GM21737 (cell line): ENCODE measurements at regions not wholly inside any gene's neighbourhood (a gene's known extent, or its start where the extent isn't known, plus 50 kb on each side); places are given as distances from the start of the nearest gene placed in this dataset.

Experiments
- ATAC-seq: cut with Tn5 transposase; IDR thresholded peaks from one replicate; pipeline ENCODE4 v1.9.1; 2021; ENCODE audit warnings: mild to moderate bottlenecking, moderate library complexity; ENCODE audit not compliant: unreplicated experiment

GRCh38 chr18:2083691-2084090, 487.6 kb downstream of the METTL4 start:
- no peak for ATAC-seq

DNA sequence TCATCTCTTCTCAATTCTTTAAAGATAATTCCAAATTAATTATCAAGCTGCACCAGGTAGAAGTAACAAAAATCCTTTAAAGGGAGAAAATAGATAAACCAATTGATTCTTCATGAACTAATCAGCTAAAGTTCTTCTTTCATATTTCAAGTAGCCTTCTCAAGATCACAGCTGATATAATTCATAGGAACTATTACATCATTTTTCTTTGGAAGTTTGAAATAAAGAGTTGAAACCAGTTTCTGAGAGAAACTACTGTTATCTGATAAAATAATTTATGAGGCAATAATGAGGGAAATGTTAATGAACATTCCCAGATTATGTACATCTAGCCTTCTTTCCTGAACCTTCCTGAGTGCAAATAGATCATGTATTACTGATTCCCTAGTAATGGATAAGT, 484.9 kb downstream of the METTL4 start:
- ATAC-seq: no peak

DNA sequence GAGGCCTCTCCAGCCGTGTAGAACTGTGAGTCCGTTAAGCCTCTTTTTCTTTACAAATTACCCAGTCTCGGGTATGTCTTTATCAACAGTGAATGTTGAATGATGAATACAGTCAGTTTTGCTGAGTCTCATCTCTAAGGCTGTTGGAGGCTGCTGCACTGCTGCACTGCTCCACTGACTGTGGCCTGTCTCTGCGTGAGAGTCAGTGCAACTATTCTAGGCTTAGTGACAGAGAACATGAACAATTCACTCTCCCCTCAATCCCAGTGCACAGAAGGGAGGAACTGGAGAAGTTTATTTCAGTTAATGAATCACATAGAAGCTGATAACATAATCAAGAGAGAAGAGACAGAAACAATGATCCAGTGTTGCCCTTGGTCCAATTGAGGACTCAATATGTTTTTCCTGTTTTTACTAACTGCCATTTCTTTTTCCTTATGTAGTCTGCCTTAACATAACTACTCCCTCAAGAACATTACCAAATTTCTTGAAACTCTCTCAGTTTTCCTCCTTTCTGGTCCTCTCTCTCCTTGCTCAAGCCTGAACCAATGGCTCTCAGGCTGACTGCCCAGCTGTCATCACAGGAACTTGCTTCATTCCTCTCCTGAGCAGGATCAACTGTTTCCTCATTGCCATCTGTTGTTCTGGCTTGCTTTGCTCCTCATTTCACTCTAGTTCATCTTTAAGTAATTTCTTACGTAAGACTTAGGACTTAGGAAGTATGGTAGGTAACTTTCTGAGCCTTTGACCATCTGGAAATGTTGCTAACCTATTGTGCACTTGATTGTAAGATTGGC, 483.2 kb downstream of the METTL4 start:
- ATAC-seq: no peak

- ATAC-seq: no peak
Observed at GRCh38 chr18:2089396-2089795, 481.9 kb downstream of the METTL4 start.

GRCh38 chr18:2091937-2092336, 479.4 kb downstream of the METTL4 start:
- no peak for ATAC-seq

GRCh38 chr18:2096551-2096950, 474.8 kb downstream of the METTL4 start:
- ATAC-seq: no peak

- ATAC-seq: no peak
Observed at GRCh38 chr18:2100694-2101213, 470.6 kb downstream of the METTL4 start.

GRCh38 chr18:2102022-2102421, 469.3 kb downstream of the METTL4 start:
- no peak for ATAC-seq

- no peak for ATAC-seq
Observed at GRCh38 chr18:2103299-2103698, 468.0 kb downstream of the METTL4 start.

- peak; percentile 76 for ATAC-seq
Observed at GRCh38 chr18:2104620-2105462, 466.5 kb downstream of the METTL4 start.

GRCh38 chr18:2108591-2108990, 462.7 kb downstream of the METTL4 start:
- no peak for ATAC-seq

DNA sequence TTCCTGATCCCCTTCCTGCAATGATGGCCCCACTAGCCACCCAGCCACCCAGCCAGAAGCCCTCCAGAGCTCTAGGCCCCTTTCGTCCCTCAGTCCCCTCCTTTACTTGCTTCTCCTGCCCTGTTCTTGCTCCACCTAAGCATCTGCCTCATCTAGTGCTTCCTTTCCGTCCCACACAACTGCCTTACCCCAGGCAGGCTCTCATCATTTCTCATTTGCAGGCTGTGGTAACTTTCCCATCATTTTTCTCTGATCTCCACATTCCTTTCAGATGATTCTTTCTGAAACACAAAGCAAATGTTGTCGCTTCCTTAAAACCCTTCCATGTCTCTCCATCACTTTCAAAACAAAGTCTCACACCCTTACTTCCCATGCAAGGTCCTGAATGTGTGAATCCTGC, 459.8 kb downstream of the METTL4 start:
- no peak for ATAC-seq

DNA sequence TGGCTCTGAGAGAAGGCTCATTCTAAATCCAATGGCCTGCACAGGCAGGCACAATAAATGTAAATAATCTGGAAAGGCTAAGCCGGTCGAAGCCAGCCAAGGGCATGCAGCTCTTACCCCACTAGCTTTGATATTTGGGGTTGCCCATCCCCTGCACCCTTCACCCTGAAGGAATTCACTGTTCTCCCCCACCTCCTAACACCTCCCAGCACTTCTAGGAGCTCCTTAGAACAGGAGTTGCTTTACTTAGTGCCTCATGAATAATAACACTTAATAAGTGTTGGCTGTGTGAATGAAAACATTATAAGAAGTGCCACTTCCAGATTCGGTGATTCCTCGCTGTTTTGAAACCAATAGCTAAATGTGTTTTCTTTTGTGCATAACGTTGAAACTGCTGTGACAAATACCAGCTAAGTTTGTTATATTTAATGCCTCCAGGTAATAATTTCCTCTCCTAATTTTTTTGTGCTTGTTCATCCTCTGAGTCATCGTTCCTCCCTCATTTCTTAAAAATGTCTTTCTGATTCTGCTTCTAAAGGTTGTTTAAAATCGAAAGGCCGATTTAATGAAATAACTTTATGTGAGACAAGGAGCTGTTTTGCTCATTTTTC, 458.8 kb downstream of the METTL4 start:
- ATAC-seq: no peak

DNA sequence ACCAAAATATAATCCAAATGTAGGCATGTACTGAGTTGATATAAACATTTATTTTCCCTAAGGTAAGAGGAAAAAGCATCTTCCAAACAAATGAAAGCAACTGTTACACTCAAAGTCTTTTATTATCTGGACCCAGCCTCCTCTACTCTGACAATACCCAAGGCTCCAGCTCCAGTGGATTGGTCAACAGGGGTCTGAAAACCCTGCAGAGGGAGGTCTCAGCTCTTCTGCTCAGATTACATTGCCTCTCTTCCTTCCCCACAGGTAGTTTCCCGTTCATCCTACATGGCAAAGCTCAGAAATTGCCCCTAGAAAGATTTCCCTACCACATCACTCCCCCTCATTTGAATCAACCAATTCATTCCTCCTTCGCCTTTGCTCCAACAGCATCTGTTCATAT, 457.0 kb downstream of the METTL4 start:
- no peak for ATAC-seq

- no peak for ATAC-seq
Observed at GRCh38 chr18:2114765-2115164, 456.5 kb downstream of the METTL4 start.

DNA sequence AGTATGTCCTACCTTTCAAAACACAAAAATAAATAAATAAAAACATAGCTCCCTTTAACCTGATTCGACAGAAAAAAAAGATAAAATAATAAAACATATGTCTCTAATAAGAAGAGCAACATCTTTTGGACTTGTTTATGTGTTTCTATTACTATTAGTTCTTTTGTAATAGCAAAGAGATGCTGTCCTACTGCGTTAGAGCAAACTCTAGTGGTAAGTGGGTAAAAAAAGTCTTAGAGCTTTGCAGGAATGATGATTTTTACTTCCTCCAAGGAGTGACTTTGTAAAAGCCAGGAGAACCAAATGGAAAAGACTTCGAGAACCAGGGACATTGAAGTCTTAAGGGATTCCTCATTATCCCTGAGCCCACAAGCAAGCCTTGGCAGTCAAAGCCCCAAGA, 450.1 kb downstream of the METTL4 start:
- ATAC-seq: no peak

GRCh38 chr18:2123077-2123476, 448.2 kb downstream of the METTL4 start:
- ATAC-seq: no peak

- ATAC-seq: no peak
Observed at GRCh38 chr18:2134364-2134763, 436.9 kb downstream of the METTL4 start.

DNA sequence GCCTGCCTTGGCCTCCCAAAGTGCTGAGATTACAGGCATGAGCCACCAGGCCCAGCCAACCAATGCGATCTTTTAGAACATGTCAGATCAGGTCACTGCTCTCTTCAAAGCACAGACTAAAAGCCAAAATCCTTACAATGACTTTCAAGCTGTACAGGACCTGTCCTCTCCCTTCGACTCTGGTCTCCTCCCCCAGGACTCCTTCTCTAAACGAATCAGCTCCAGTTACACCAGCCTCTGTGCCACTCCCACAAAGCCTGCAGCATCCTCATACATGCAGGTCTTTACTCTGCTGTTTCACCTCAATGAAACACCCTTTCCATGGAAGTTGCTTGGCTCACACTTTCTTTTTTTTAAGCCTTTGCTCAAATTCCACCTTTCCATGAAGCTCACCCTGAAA, 436.0 kb downstream of the METTL4 start:
- no peak for ATAC-seq

DNA sequence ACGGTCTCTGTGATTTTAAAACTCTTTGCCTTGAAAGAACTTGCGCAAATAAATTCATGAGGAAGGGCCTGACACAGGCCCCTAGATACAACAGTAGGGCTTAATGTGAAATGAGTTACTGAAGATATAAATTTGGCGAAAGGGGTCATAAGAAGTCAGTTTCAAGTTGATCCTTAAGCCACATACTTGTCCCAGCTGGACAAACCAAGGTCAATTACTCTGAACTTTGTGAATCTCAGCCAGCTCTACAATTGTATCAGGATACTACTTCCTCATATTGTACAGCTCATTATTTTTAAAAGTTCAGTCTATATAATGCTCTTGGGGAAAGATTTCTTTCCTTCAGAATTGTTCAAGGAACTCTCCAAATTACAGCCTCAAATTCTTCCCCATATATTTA, 432.8 kb downstream of the METTL4 start:
- ATAC-seq: no peak

DNA sequence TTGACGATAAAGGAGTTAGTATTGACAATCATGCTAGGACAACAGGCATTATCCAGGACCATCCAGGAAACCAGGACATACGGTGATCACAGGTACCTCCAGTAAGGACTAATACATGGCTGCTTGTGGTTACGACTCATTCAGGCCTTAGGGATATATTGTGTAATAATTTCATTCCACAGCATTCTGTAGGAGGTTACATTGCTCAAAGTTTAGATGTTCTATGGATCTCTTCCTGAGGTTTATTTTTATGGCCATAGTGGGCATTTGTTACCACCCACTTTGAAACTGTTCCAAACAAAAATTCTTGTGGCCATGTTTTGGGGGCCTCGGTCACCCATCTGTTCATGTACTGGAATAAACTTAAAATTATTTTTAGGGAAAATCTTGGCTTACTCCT, 431.6 kb downstream of the METTL4 start:
- ATAC-seq: no peak

DNA sequence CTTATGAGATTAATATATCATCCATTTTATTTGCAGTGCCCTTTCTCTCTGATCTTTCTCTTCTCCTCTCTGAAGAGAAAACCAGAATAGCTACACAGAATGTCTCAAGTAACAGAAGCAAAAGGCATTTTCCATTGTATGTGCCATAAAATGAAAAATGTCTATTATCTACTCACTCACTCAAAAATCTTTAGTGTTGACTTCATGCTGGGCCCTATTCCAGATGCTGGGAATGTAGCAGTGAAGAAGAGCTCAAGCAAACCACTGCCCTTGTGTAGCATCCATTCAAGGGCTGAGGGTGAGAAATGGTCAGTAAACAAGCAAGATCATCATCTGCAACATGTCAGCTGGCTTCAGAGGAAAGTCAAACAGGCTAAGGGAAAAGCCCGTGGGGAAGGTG, 427.7 kb downstream of the METTL4 start:
- ATAC-seq: no peak
